SK-N-SH (cell line): ENCODE measurements at regions not wholly inside any gene's neighbourhood (a gene's known extent, or its start where the extent isn't known, plus 50 kb on each side); places are given as distances from the start of the nearest gene placed in this dataset.

Source experiments
- CTCF ChIP-seq: fragments of 200-600 bp; sonication (generic); IDR thresholded peaks from 2 replicates; pipeline ENCODE4 v1.6.1; 2017; ENCODE audit warnings: antibody characterized with exemption, mild to moderate bottlenecking, moderate library complexity
- TAF1 ChIP-seq: IDR thresholded peaks from 2 replicates; pipeline ENCODE4 v1.6.1; 2012; ENCODE audit warnings: low read depth, mild to moderate bottlenecking, low read length, moderate library complexity, borderline replicate concordance
- TF ChIP-seq, protein P1 (sequence below): IDR thresholded peaks from 2 replicates; pipeline ENCODE4 v1.4.0; 2012; ENCODE audit warnings: low read depth, borderline replicate concordance

DNA sequence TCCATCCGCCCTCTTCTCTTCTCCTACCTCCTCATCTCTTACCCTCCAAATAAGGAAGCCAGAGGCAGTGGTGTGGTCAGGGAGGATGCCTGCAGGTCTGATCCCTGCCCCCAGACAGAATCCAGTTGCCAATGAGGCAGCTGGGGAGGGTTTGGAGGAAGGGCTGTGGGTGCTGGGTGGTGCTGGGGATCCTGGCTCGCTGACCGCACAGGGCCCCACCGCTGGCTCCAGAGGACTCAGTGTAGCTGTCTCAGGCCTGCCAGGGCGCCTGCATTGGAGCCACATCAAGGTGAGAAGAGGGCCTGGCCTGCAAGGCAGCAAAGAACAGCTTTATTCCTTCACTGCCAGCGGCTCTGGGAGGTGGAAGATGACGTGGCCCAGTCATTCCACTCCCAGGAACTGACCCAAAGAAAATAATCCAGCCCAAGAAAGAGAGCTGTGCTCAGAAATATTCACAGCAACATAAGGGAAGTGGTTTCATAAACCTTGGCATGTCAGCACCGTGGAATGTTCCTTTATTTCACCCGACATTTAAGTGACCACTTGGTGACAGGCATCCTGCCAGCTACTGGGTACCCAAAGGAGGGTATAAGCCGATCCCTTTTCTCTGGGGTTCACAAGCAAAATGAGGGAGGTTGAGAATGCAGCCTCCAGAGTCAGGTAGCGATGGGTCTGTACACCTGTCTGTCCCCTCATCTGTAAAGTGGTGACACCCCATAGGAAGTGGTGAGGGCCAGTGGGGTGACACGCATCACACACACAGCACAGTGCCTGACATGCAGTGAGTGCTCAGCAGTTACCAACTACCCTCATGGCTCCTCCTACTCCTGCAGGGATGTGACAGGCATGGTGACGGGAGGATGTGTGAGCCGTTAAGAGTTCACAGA, 125.1 kb downstream of the SNX5 start:
- TF ChIP-seq TAF1 (no peak), CTCF (no peak)
- TF ChIP-seq, protein P1, sequence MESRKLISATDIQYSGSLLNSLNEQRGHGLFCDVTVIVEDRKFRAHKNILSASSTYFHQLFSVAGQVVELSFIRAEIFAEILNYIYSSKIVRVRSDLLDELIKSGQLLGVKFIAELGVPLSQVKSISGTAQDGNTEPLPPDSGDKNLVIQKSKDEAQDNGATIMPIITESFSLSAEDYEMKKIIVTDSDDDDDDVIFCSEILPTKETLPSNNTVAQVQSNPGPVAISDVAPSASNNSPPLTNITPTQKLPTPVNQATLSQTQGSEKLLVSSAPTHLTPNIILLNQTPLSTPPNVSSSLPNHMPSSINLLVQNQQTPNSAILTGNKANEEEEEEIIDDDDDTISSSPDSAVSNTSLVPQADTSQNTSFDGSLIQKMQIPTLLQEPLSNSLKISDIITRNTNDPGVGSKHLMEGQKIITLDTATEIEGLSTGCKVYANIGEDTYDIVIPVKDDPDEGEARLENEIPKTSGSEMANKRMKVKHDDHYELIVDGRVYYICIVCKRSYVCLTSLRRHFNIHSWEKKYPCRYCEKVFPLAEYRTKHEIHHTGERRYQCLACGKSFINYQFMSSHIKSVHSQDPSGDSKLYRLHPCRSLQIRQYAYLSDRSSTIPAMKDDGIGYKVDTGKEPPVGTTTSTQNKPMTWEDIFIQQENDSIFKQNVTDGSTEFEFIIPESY, result no peak
